Left ventricle myocardium inferior (tissue), 1 donor: ENCODE measurements at regions not wholly inside any gene's neighbourhood (a gene's known extent, or its start where the extent isn't known, plus 50 kb on each side); places are given as distances from the start of the nearest gene placed in this dataset.

ENCODE experiments used
- DNase-seq: peaks from one replicate; pipeline ENCODE4 v3.0.0-alpha.2; 2020
- H3K27ac ChIP-seq: fragments of 200-600 bp; replicated peaks from 2 replicates; pipeline ENCODE4 v1.8.0; 2021
- H3K27me3 ChIP-seq: fragments of 200-600 bp; 2 replicates; pipeline ENCODE4 v1.8.0; 2021; ENCODE audit warnings: low read depth
- H3K36me3 ChIP-seq: fragments of 200-600 bp; 2 replicates; pipeline ENCODE4 v1.8.0; 2021
- H3K4me1 ChIP-seq: fragments of 200-600 bp; 2 replicates; pipeline ENCODE4 v1.8.0; 2021
- H3K4me3 ChIP-seq: fragments of 200-600 bp; 2 replicates; pipeline ENCODE4 v1.8.0; 2021; ENCODE audit warnings: mild to moderate bottlenecking, moderate library complexity
- H3K9me3 ChIP-seq: fragments of 200-600 bp; replicated peaks from 2 replicates; pipeline ENCODE4 v1.8.0; 2021
- CTCF ChIP-seq: fragments of 200-600 bp; IDR thresholded peaks from 2 replicates; pipeline ENCODE4 v1.8.0; 2021; ENCODE audit warnings: antibody characterized with exemption, mild to moderate bottlenecking, borderline replicate concordance
- intact Hi-C: fragments of 100-400 bp; cut with micrococcal nuclease; formaldehyde crosslinking; loops from one replicate; pipeline ENCODE4 v1.11.0; 2022
- donor health status: DM: no; HTN: yes; CAD: no; lungs with severe emphysema.

- TF ChIP-seq CTCF, result no peak
- DNase-seq, result no peak
- H3K27ac ChIP-seq, result no peak overlapping the region
- H3K27me3 ChIP-seq, result no peaks in the 10 kb centered on the region
- intact Hi-C loops, result no loop called here
- H3K9me3 ChIP-seq, result no peaks in the 10 kb centered on the region
- no peak overlapping the region for H3K4me3 ChIP-seq
- H3K4me1 ChIP-seq, result no peaks in the 10 kb centered on the region
- H3K36me3 ChIP-seq, result no peaks in the 10 kb centered on the region
These were observed 1199.3 kb downstream of the PCDH17 start for GRCh38 chr13:58830841-58831240.

GRCh38 chr13:58838615-58839014, 1207.1 kb downstream of the PCDH17 start:
- TF ChIP-seq CTCF, result no peak
- no peak overlapping the region for H3K4me3 ChIP-seq
- no peaks in the 10 kb centered on the region for H3K4me1 ChIP-seq
- H3K36me3 ChIP-seq, result no peaks in the 10 kb centered on the region
- intact Hi-C loops, result no loop called here
- DNase-seq, result no peak
- no peaks in the 10 kb centered on the region for H3K27me3 ChIP-seq
- peaks cover 6% of the 10 kb centered on the region for H3K9me3 ChIP-seq
- no peak overlapping the region for H3K27ac ChIP-seq

GRCh38 chr13:58843071-58843470, 1211.5 kb downstream of the PCDH17 start:
- H3K27me3 ChIP-seq, result no peaks in the 10 kb centered on the region
- no peaks in the 10 kb centered on the region for H3K36me3 ChIP-seq
- no peaks in the 10 kb centered on the region for H3K4me1 ChIP-seq
- intact Hi-C loops, result no loop called here
- H3K9me3 ChIP-seq, result peaks cover 38% of the 10 kb centered on the region
- H3K4me3 ChIP-seq, result no peak overlapping the region
- DNase-seq, result no peak
- H3K27ac ChIP-seq, result no peak overlapping the region
- no peak for TF ChIP-seq CTCF

- DNase-seq, result no peak
- Histone ChIP-seq H3K4me3 (no peak overlapping the region), H3K4me1 (no peaks in the 10 kb centered on the region), H3K27ac (no peak overlapping the region), H3K36me3 (no peaks in the 10 kb centered on the region), H3K27me3 (no peaks in the 10 kb centered on the region), H3K9me3 (peaks cover 38% of the 10 kb centered on the region)
- no peak for TF ChIP-seq CTCF
- intact Hi-C loops, result no loop called here
These were observed 1212.0 kb downstream of the PCDH17 start for GRCh38 chr13:58843567-58843966.

GRCh38 chr13:58850161-58850560, 1218.6 kb downstream of the PCDH17 start:
- no peak for DNase-seq
- Histone ChIP-seq H3K27ac (no peak overlapping the region), H3K27me3 (no peaks in the 10 kb centered on the region), H3K9me3 (peaks cover 16% of the 10 kb centered on the region), H3K4me3 (no peak overlapping the region), H3K4me1 (peaks cover 5% of the 10 kb centered on the region), H3K36me3 (no peaks in the 10 kb centered on the region)
- intact Hi-C loops, result no loop called here
- no peak for TF ChIP-seq CTCF

- no peaks in the 10 kb centered on the region for H3K27me3 ChIP-seq
- H3K4me1 ChIP-seq, result peaks cover 5% of the 10 kb centered on the region
- intact Hi-C loops, result no loop called here
- H3K36me3 ChIP-seq, result no peaks in the 10 kb centered on the region
- TF ChIP-seq CTCF, result no peak
- no peaks in the 10 kb centered on the region for H3K9me3 ChIP-seq
- no peak overlapping the region for H3K27ac ChIP-seq
- H3K4me3 ChIP-seq, result no peak overlapping the region
- no peak for DNase-seq
These were observed 1220.5 kb downstream of the PCDH17 start for GRCh38 chr13:58852076-58852475.
